ENCODE measurements at regions not wholly inside any gene's neighbourhood (a gene's known extent, or its start where the extent isn't known, plus 50 kb on each side); places are given as distances from the start of the nearest gene placed in this dataset.
A peak's percentile ranks its signal among the peaks of the same experiment; 100 is the strongest.

GRCh38 chr4:176453079-176453478, 133.3 kb downstream of the SPCS3 start:
- DNase-seq (ENCODE audit: low read depth) = no peak
- H3K4me3 ChIP-seq (ENCODE audit: low read depth, low read length) = no peak overlapping the region
- TF ChIP-seq, protein P1, sequence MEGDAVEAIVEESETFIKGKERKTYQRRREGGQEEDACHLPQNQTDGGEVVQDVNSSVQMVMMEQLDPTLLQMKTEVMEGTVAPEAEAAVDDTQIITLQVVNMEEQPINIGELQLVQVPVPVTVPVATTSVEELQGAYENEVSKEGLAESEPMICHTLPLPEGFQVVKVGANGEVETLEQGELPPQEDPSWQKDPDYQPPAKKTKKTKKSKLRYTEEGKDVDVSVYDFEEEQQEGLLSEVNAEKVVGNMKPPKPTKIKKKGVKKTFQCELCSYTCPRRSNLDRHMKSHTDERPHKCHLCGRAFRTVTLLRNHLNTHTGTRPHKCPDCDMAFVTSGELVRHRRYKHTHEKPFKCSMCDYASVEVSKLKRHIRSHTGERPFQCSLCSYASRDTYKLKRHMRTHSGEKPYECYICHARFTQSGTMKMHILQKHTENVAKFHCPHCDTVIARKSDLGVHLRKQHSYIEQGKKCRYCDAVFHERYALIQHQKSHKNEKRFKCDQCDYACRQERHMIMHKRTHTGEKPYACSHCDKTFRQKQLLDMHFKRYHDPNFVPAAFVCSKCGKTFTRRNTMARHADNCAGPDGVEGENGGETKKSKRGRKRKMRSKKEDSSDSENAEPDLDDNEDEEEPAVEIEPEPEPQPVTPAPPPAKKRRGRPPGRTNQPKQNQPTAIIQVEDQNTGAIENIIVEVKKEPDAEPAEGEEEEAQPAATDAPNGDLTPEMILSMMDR (conservative IDR thresholded peaks at IDR 0.05; ENCODE audit: low read depth, low read length) = no peak

DNA sequence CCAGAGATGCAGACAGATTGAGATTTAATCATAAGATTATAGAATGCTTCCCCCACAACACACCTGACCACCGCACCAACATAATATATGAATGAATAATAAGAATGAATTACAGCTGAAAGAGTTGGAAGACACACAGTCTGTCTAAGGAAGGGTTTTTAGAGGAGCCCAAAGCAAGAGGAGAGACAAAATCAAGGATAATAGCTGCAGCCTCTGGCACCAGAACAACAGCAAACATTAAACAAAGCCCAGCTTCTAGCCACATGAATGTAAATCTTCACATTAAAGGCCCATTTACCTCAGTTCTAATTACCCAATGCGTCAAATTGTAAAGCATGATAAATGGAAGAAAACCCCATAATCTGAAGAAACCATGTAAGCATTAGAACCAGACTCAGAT, 133.9 kb downstream of the SPCS3 start:
- TF ChIP-seq, protein P1 (conservative IDR thresholded peaks at IDR 0.05; ENCODE audit: low read depth, low read length) = no peak
- no peak overlapping the region for H3K4me3 ChIP-seq (ENCODE audit: low read depth, low read length)
- no peak for DNase-seq (ENCODE audit: low read depth)

DNA sequence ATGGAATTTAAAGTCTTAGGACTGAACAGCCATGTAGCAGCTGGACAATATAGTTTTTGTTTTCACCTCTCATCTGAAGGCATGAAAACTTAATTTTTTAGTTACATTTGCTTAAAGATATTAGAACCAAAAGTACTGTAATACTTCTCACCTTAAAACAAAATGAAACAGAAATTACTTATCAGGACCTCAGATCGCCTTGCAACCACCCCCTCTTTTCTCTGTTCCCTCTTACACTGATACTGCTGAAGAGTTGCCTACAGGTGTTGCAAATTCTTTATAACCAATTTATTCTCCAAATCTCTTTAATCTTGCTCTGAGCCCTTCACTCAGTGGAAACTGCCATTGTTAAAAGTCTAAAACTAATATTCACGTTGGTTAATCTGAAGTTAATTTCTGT, 145.0 kb downstream of the SPCS3 start:
- no peak for DNase-seq (ENCODE audit: low read depth)
- TF ChIP-seq, protein P1 (conservative IDR thresholded peaks at IDR 0.05; ENCODE audit: low read depth, low read length) = no peak
- no peak overlapping the region for H3K4me3 ChIP-seq (ENCODE audit: low read depth, low read length)

DNA sequence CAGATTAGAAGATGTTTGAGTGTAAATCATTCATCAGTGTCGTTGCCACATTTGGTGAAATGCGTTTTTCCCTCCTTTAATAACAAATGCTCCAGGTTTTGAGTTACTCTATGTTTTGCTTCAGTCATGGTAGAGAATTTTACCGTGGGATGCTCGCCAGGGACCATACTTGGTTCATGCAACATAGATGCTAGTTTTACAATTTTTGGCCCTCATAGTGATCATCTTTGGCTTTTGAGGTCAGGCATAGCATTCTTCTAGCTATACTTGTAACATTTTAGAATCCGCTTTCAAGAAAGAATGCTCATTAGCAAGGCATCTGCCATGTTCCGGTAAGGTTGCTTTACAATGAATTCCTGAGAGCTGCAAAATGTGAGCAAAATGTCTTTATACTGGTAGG, 147.2 kb downstream of the SPCS3 start:
- DNase-seq (ENCODE audit: low read depth) = peak; percentile 6
- TF ChIP-seq, protein P1 (conservative IDR thresholded peaks at IDR 0.05; ENCODE audit: low read depth, low read length) = no peak
- H3K4me3 ChIP-seq (ENCODE audit: low read depth, low read length) = no peak overlapping the region

GRCh38 chr4:176469546-176469945, 149.8 kb downstream of the SPCS3 start:
- no peak overlapping the region for H3K4me3 ChIP-seq (ENCODE audit: low read depth, low read length)
- no peak for DNase-seq (ENCODE audit: low read depth)
- TF ChIP-seq, protein P1 (conservative IDR thresholded peaks at IDR 0.05; ENCODE audit: low read depth, low read length) = no peak

DNA sequence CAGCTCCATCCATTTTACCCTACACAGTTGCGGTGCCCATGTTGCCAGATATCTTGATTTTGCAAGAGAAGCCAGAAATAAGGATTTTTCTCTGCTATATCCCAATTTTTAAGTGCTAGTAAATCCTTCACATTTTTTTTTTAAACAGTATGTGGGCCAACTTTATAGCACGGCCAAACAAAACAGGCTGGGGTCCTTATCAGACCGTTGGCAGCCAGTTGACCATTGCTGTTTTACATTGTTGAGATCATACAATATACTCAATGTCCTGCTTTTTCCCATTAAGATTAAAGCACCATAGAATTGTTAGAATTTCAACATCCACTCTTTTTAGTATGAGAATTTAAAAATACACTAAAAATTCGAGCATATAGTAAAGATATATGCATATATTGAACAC, 150.9 kb downstream of the SPCS3 start:
- TF ChIP-seq, protein P1 (conservative IDR thresholded peaks at IDR 0.05; ENCODE audit: low read depth, low read length) = no peak
- H3K4me3 ChIP-seq (ENCODE audit: low read depth, low read length) = no peak overlapping the region
- no peak for DNase-seq (ENCODE audit: low read depth)

DNA sequence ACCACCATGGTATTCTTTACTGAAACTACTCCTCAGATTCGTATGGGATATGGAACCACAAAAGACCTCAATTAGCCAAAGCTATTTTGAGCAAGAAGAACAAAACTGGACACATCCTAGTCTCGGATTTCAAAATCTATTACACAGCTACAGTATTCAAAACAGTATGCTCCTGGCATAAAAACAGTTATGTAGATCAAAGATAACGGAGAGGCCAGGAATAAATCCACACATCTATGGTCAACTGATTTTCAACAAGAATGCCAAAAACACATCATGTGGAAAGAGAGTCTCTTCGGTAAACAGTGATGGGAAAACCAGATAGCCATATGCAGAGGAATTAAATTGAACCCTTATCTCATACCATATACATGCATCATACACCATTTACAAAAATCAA, 155.3 kb downstream of the SPCS3 start:
- TF ChIP-seq, protein P1 (conservative IDR thresholded peaks at IDR 0.05; ENCODE audit: low read depth, low read length) = no peak
- H3K4me3 ChIP-seq (ENCODE audit: low read depth, low read length) = no peak overlapping the region
- DNase-seq (ENCODE audit: low read depth) = no peak

Measured in choroid plexus epithelial cell (primary cell).